ENCODE measurements at regions not wholly inside any gene's neighbourhood (a gene's known extent, or its start where the extent isn't known, plus 50 kb on each side); places are given as distances from the start of the nearest gene placed in this dataset.

DNA sequence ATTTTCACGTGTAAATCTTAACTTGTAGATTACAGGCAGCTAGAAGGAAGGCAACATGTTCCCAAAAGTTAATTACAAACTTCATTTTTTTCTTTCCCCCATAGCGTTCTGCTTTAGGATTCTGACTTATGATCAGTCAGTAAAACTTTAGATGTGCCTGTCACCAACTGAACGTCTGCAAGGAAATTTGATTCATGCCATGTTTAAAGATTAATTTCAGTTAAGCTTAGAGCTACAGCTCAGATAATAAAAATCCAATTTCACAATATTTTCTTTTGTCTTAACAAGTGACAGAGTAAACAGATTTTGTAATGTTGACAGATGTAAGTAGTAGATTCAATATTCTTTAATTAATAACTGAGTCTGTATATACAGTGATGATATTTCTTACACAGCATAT is 253.1 kb downstream of the NFKBIZ start:
- H3K4me3 ChIP-seq (ENCODE audit: low read depth, low read length) = no peak overlapping the region
- DNase-seq (ENCODE audit: low read depth) = no peak
- no peak for TF ChIP-seq CTCF (conservative IDR thresholded peaks at IDR 0.05; ENCODE audit: low read depth, low read length)

DNA sequence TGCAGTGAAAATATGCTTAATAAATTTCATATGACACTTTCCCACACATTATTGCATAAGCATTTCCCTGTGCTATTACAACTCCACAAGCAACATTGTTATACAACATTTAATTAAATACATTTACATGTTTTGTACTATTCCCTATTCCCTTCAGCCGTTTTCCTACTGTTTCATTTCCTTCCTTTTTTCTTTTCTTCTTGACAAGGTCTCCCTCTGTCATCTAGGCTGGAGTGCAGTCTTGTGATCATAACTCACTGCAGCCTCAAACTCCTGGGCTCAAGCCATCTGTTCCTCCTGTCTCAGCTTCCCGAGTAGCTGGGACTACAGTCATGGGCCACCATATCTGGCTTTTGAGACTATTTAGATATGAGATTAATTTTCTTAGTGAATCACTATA is 254.7 kb downstream of the NFKBIZ start:
- no peak overlapping the region for H3K4me3 ChIP-seq (ENCODE audit: low read depth, low read length)
- no peak for TF ChIP-seq CTCF (conservative IDR thresholded peaks at IDR 0.05; ENCODE audit: low read depth, low read length)
- peak; percentile 35 for DNase-seq (ENCODE audit: low read depth)

DNA sequence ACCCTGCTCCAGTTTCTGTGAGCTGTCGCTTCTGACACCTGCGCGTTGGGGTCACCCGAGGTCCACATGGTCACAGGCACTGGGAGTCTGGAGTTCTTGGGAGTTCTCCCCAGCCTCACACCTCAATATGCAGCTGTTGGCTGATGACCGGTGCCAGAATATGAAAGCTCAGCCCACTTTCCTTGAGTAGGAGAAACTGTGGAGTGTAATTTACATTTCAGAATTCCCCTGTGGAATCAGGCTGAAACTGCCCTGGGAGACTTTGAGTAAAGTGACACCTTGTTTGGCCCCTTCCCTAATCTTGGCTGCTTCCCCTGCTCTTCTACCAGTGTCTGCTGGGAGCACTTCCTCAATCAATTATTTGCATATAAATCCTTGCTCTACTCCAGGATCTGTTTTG is 255.9 kb downstream of the NFKBIZ start:
- H3K4me3 ChIP-seq (ENCODE audit: low read depth, low read length) = no peak overlapping the region
- DNase-seq (ENCODE audit: low read depth) = no peak
- TF ChIP-seq CTCF (conservative IDR thresholded peaks at IDR 0.05; ENCODE audit: low read depth, low read length) = no peak

GRCh38 chr3:102106416-102107097 is 257.2 kb downstream of the NFKBIZ start:
- H3K4me3 ChIP-seq (ENCODE audit: low read depth, low read length) = no peak overlapping the region
- TF ChIP-seq CTCF (conservative IDR thresholded peaks at IDR 0.05; ENCODE audit: low read depth, low read length) = no peak
- peak; percentile 81 for DNase-seq (ENCODE audit: low read depth)

- DNase-seq (ENCODE audit: low read depth) = no peak
- TF ChIP-seq CTCF (conservative IDR thresholded peaks at IDR 0.05; ENCODE audit: low read depth, low read length) = no peak
- H3K4me3 ChIP-seq (ENCODE audit: low read depth, low read length) = no peak overlapping the region
Measured at GRCh38 chr3:102112704-102113230, 263.5 kb downstream of the NFKBIZ start.

DNA sequence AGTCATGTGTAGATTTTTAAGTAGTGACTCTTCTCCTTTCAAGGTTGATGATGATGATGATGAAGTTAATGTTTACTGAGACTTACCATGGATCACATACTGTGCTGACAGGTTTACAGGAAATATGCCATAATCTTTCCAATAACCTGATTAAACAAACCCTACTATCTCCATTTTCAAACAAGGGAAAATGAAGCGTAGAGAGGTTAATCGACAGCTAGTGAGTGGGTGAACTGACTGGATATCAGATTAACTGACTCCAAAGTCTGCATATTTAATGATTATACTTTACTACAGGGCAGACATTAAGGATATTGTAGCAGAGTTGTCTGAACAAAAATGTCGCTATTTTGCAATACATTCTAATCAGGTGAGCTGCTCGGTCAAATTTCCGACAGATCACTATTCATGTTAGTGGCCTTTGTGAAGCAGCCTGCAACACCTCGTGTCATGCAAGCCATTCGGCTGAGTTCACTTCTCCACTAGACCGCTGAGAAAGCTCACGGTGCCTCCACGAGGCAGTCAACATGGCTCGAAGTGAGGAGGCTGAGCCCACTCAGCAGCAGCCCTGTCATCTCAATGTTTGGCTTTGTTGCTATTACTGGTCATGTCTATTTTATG is 264.2 kb downstream of the NFKBIZ start:
- H3K4me3 ChIP-seq (ENCODE audit: low read depth, low read length) = no peak overlapping the region
- no peak for DNase-seq (ENCODE audit: low read depth)
- TF ChIP-seq CTCF (conservative IDR thresholded peaks at IDR 0.05; ENCODE audit: low read depth, low read length) = no peak
